ENCODE measurements at regions not wholly inside any gene's neighbourhood (a gene's known extent, or its start where the extent isn't known, plus 50 kb on each side); places are given as distances from the start of the nearest gene placed in this dataset.

- Histone ChIP-seq H3K4me1 (ENCODE audit: control insufficient read depth in 4 of 4, insufficient read depth in 4 of 4, low read length in 3 of 4) (peaks cover 0 to 6% (median 4%) of the 10 kb centered on the region in 4 donors), H3K27ac (ENCODE audit: low read depth in 1 of 2, low read length in 2 of 2) (no peak overlapping the region), H3K36me3 (ENCODE audit: control insufficient read depth in 4 of 4, insufficient read depth in 3 of 4, low read depth in 1 of 4, low read length in 3 of 4) (no peaks in the 10 kb centered on the region), H3K9me3 (ENCODE audit: control insufficient read depth in 4 of 4, low read length in 3 of 4) (no peaks in the 10 kb centered on the region), H3K4me3 (ENCODE audit: low read depth in 1 of 3, low read length in 3 of 3) (no peak overlapping the region), H3K27me3 (ENCODE audit: control insufficient read depth in 4 of 4, insufficient read depth in 4 of 4, low read length in 3 of 4) (no peaks in the 10 kb centered on the region), H3K9ac (ENCODE audit: low read depth in 1 of 2, low read length in 2 of 2) (no peak overlapping the region)
- no peak for TF ChIP-seq MAX (IDR thresholded peaks at IDR 0.05)
- no peak for TF ChIP-seq GABPA (IDR thresholded peaks at IDR 0.05 in 1 of 2, conservative IDR thresholded peaks at IDR 0.05 in 1 of 2)
- no peak for TF ChIP-seq FOXA1 (IDR thresholded peaks at IDR 0.05)
- no peak for TF ChIP-seq NR2F2 (IDR thresholded peaks at IDR 0.05)
- no peak for TF ChIP-seq REST (IDR thresholded peaks at IDR 0.05)
- no peak for TF ChIP-seq YY1 (IDR thresholded peaks at IDR 0.05)
- no peak for TF ChIP-seq HNF4G (IDR thresholded peaks at IDR 0.05)
- no peak for TF ChIP-seq SP1 (IDR thresholded peaks at IDR 0.05)
- TF ChIP-seq FOXA2 (IDR thresholded peaks at IDR 0.05), result no peak
- no peak for TF ChIP-seq RXRA (IDR thresholded peaks at IDR 0.05)
- no peak for TF ChIP-seq RAD21 (IDR thresholded peaks at IDR 0.05)
- TF ChIP-seq ZBTB33 (IDR thresholded peaks at IDR 0.05), result no peak
- no peak for TF ChIP-seq JUND (IDR thresholded peaks at IDR 0.05)
- TF ChIP-seq, protein P1, sequence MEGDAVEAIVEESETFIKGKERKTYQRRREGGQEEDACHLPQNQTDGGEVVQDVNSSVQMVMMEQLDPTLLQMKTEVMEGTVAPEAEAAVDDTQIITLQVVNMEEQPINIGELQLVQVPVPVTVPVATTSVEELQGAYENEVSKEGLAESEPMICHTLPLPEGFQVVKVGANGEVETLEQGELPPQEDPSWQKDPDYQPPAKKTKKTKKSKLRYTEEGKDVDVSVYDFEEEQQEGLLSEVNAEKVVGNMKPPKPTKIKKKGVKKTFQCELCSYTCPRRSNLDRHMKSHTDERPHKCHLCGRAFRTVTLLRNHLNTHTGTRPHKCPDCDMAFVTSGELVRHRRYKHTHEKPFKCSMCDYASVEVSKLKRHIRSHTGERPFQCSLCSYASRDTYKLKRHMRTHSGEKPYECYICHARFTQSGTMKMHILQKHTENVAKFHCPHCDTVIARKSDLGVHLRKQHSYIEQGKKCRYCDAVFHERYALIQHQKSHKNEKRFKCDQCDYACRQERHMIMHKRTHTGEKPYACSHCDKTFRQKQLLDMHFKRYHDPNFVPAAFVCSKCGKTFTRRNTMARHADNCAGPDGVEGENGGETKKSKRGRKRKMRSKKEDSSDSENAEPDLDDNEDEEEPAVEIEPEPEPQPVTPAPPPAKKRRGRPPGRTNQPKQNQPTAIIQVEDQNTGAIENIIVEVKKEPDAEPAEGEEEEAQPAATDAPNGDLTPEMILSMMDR (IDR thresholded peaks at IDR 0.05; ENCODE audit: low read depth, low read length, missing input control), result no peak
- no peak for TF ChIP-seq HNF4A (conservative IDR thresholded peaks at IDR 0.05)
- TF ChIP-seq, protein P2, sequence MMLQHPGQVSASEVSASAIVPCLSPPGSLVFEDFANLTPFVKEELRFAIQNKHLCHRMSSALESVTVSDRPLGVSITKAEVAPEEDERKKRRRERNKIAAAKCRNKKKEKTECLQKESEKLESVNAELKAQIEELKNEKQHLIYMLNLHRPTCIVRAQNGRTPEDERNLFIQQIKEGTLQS (IDR thresholded peaks at IDR 0.05), result no peak
- WGBS, result 87% methylated on average over 5 of the region's 5 CpGs
- DNase-seq (ENCODE audit: low spot score), result no peak
Observed at GRCh38 chr4:110265001-110265400, 66.6 kb upstream of the ELOVL6 start.

DNA sequence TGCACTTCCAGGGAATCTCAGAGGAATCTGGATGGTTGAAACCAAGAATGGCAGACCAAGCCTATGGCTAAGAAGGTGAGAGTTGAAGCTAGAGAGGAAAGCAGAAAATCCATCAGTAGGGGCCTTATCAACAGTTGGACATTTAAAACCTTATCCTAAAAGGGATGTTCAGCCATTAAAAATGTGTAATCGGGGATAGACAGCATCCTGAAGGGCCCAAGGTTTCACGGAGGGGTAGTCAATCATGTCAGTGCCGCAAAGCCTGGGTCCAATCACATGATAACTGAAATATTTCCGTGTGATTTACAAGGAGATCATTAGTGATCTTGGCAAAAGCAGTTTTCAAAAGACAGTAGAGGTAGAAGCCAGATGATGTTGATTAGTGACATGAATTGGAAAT is 61.9 kb upstream of the ELOVL6 start:
- no peak for TF ChIP-seq GABPA (IDR thresholded peaks at IDR 0.05 in 1 of 2, conservative IDR thresholded peaks at IDR 0.05 in 1 of 2)
- no peak for TF ChIP-seq TAF1 (conservative IDR thresholded peaks at IDR 0.05)
- no peak for TF ChIP-seq SP1 (IDR thresholded peaks at IDR 0.05)
- no peak for TF ChIP-seq REST (IDR thresholded peaks at IDR 0.05)
- TF ChIP-seq RAD21 (IDR thresholded peaks at IDR 0.05), result no peak
- TF ChIP-seq, protein P1 (IDR thresholded peaks at IDR 0.05; ENCODE audit: low read depth, low read length, missing input control), result no peak
- TF ChIP-seq EGR1 (IDR thresholded peaks at IDR 0.05; ENCODE audit: low read depth in 2 of 2), result no peak
- no peak for TF ChIP-seq FOXA1 (IDR thresholded peaks at IDR 0.05)
- TF ChIP-seq RXRA (IDR thresholded peaks at IDR 0.05), result no peak
- no peak for TF ChIP-seq HNF4A (conservative IDR thresholded peaks at IDR 0.05)
- no peak for TF ChIP-seq FOXA2 (IDR thresholded peaks at IDR 0.05)
- TF ChIP-seq YY1 (IDR thresholded peaks at IDR 0.05), result no peak
- Histone ChIP-seq H3K9me3 (ENCODE audit: control insufficient read depth in 4 of 4, low read length in 3 of 4) (no peaks in the 10 kb centered on the region), H3K4me1 (ENCODE audit: control insufficient read depth in 4 of 4, insufficient read depth in 4 of 4, low read length in 3 of 4) (no peaks in the 10 kb centered on the region), H3K27ac (ENCODE audit: low read depth in 1 of 2, low read length in 2 of 2) (no peak overlapping the region), H3K36me3 (ENCODE audit: control insufficient read depth in 4 of 4, insufficient read depth in 3 of 4, low read depth in 1 of 4, low read length in 3 of 4) (no peaks in the 10 kb centered on the region), H3K27me3 (ENCODE audit: control insufficient read depth in 4 of 4, insufficient read depth in 4 of 4, low read length in 3 of 4) (no peaks in the 10 kb centered on the region), H3K4me3 (ENCODE audit: low read depth in 1 of 3, low read length in 3 of 3) (no peak overlapping the region), H3K9ac (ENCODE audit: low read depth in 1 of 2, low read length in 2 of 2) (no peak overlapping the region)
- 91% methylated on average over 4 of the region's 4 CpGs for WGBS
- no peak for DNase-seq (ENCODE audit: low spot score)

Measured in liver (tissue), 8 donors.